GM12878 (cell line): ENCODE measurements at regions not wholly inside any gene's neighbourhood (a gene's known extent, or its start where the extent isn't known, plus 50 kb on each side); places are given as distances from the start of the nearest gene placed in this dataset.

ENCODE experiments used
- ATAC-seq: fragments of 200-7000 bp; cut with Tn5 transposase; 3 replicates; pipeline ENCODE4 v1.9.1; 2020; ENCODE audit warnings: mild to moderate bottlenecking, moderate library complexity
- BruUV-seq: library from RNA; stranded (reverse); fragments of 400-500 nt; replicated peaks from 2 replicates; lab custom pipeline; 2021; lab: Mats Ljungman, UMichigan
- CTCF ChIA-PET: fragments of 300-600 bp; sonication (Branson Sonifier 250); formaldehyde crosslinking; extraction: SDS; loops from one replicate; lab custom pipeline; 2021; ENCODE audit warnings: inconsistent platforms; lab: Yijun Ruan, JAX
- POLR2A ChIA-PET: fragments of 350-600 bp; formaldehyde crosslinking; extraction: SDS; loops from one replicate; lab custom pipeline; 2021; ENCODE audit warnings: inconsistent platforms; lab: Charles Lee
- RAD21 ChIA-PET: fragments of 300-600 bp; sonication (Branson Sonifier 250); formaldehyde crosslinking; loops from one replicate; lab custom pipeline; 2023; ENCODE audit warnings: antibody characterized with exemption; ENCODE audit not compliant: unreplicated experiment; lab: Charles Lee
- SMC1A ChIA-PET: fragments of 300-600 bp; sonication (Branson Sonifier 250); formaldehyde crosslinking; loops from one replicate; lab custom pipeline; 2023; ENCODE audit not compliant: unreplicated experiment, uncharacterized antibody; lab: Charles Lee
- DNase-seq: peaks from one replicate; pipeline ENCODE4 v3.0.0-alpha.2; 2011; ENCODE audit warnings: low read depth, low spot score
- FAIRE-seq: peaks from 3 replicates; lab custom pipeline; 2011; peaks lifted over from hg19 to GRCh38; lab: Jason Lieb, UNC
- H2AFZ ChIP-seq: 2 replicates; pipeline ENCODE4 v1.6.0; 2011; ENCODE audit warnings: low read depth, low read length, control low read depth; ENCODE audit not compliant: control insufficient read depth
- H3K27ac ChIP-seq: 2 replicates; pipeline ENCODE4 v1.5.1; 2011; ENCODE audit warnings: control low read depth; ENCODE audit not compliant: control insufficient read depth, insufficient read depth
- H3K27me3 ChIP-seq, 2 experiments: replicated peaks in 1 of 2; 2 replicates each; pipeline versions ENCODE4 v1.6.0 to v1.6.1; 2011; ENCODE audit warnings: low read length in 1 of 2; ENCODE audit not compliant: control insufficient read depth in 2 of 2, insufficient read depth in 2 of 2
- H3K36me3 ChIP-seq, 2 experiments: 2 replicates each; pipeline ENCODE4 v1.5.1; 2011; ENCODE audit warnings: low read length in 1 of 2; ENCODE audit not compliant: control insufficient read depth in 2 of 2, insufficient read depth in 2 of 2
- H3K4me1 ChIP-seq: 2 replicates; pipeline ENCODE4 v1.6.1; 2011; ENCODE audit warnings: mild to moderate bottlenecking, low read length, moderate library complexity, mixed read lengths; ENCODE audit not compliant: control insufficient read depth, insufficient read depth
- H3K4me2 ChIP-seq: 2 replicates; pipeline ENCODE4 v1.6.0; 2011; ENCODE audit warnings: control low read depth; ENCODE audit not compliant: control insufficient read depth, insufficient read depth
- H3K4me3 ChIP-seq: fragments of 200-600 bp; sonication (generic); 2 replicates; pipeline ENCODE4 v1.5.1; 2016
- H3K79me2 ChIP-seq: 2 replicates; pipeline ENCODE4 v1.6.0; 2011; ENCODE audit warnings: low read length; ENCODE audit not compliant: control insufficient read depth, insufficient read depth
- H3K9ac ChIP-seq: 2 replicates; pipeline ENCODE4 v1.8.0; 2011; ENCODE audit warnings: low read length, control low read depth, mixed read lengths; ENCODE audit not compliant: control insufficient read depth, insufficient read depth
- H3K9me3 ChIP-seq: replicated peaks from 3 replicates; pipeline ENCODE4 v1.5.1; 2011; ENCODE audit warnings: mild to moderate bottlenecking, low read length; ENCODE audit not compliant: control insufficient read depth, insufficient read depth
- H4K20me1 ChIP-seq: 2 replicates; pipeline ENCODE4 v1.6.0; 2011; ENCODE audit not compliant: control insufficient read depth, insufficient read depth
- ATF3 ChIP-seq: IDR thresholded peaks from 2 replicates; pipeline ENCODE4 v1.6.1; 2011; ENCODE audit warnings: low read depth, mild to moderate bottlenecking, low read length, moderate library complexity, borderline replicate concordance; ENCODE audit errors: extremely low read depth
- HSF1 ChIP-seq: fragments of 150-350 bp; IDR thresholded peaks from 2 replicates; pipeline ENCODE4 v1.6.1; 2014; ENCODE audit warnings: mild to moderate bottlenecking, low read depth, low read length
- IKZF2 ChIP-seq, 2 experiments: fragments of 450-650 bp; IDR thresholded peaks; 2 replicates each; pipeline ENCODE4 v1.6.1; 2017; ENCODE audit warnings: mild to moderate bottlenecking in 2 of 2, moderate library complexity in 2 of 2
- JUNB ChIP-seq: IDR thresholded peaks from 2 replicates; pipeline ENCODE4 v1.6.1; 2016; ENCODE audit warnings: antibody characterized with exemption, mild to moderate bottlenecking
- MAX ChIP-seq: IDR thresholded peaks from 2 replicates; pipeline ENCODE4 v1.6.1; 2012; ENCODE audit warnings: low read depth, low read length, improper control_type of control experiment
- NKRF ChIP-seq: fragments of 450-650 bp; conservative IDR thresholded peaks from 2 replicates; pipeline ENCODE4 v1.6.1; 2017; ENCODE audit warnings: mild to moderate bottlenecking, moderate library complexity
- NR2C2 ChIP-seq: IDR thresholded peaks from 2 replicates; pipeline ENCODE4 v1.6.1; 2011; ENCODE audit warnings: borderline replicate concordance, low read depth; ENCODE audit not compliant: control insufficient read depth, insufficient read length
- NRF1 ChIP-seq: conservative IDR thresholded peaks from 2 replicates; pipeline ENCODE4 v1.6.1; 2011; ENCODE audit warnings: mild to moderate bottlenecking, low read depth, low read length, improper control_type of control experiment
- PKNOX1 ChIP-seq: fragments of 450-650 bp; IDR thresholded peaks from 2 replicates; pipeline ENCODE4 v1.6.1; 2016; ENCODE audit warnings: mild to moderate bottlenecking
- RUNX3 ChIP-seq: IDR thresholded peaks from 2 replicates; pipeline ENCODE4 v1.6.1; 2012; ENCODE audit warnings: low read length, inconsistent platforms
- SIN3A ChIP-seq: IDR thresholded peaks from 2 replicates; pipeline ENCODE4 v1.6.1; 2012; ENCODE audit warnings: low read depth, low read length, improper control_type of control experiment
- TBL1XR1 ChIP-seq: IDR thresholded peaks from 2 replicates; pipeline ENCODE4 v1.6.1; 2012; ENCODE audit warnings: low read depth, low read length, improper control_type of control experiment
- ZNF207 ChIP-seq: fragments of 450-650 bp; IDR thresholded peaks from 2 replicates; pipeline ENCODE4 v1.6.1; 2014; ENCODE audit warnings: antibody characterized with exemption, mild to moderate bottlenecking, borderline replicate concordance
- ZNF592 ChIP-seq: fragments of 450-650 bp; IDR thresholded peaks from 2 replicates; pipeline ENCODE4 v1.6.1; 2017; ENCODE audit warnings: mild to moderate bottlenecking, moderate library complexity
- WGBS: methylation state at CpG from one replicate; pipeline ENCODE4 v1.1.6; 2016; ENCODE audit warnings: low lambda C conversion rate; ENCODE audit not compliant: insufficient replicate concordance, insufficient coverage; ENCODE audit errors: missing lambda C conversion rate; 5-methylcytosine and 5-hydroxymethylcytosine counted together
- in situ Hi-C: fragments of 300-500 bp; cut with MboI; formaldehyde crosslinking; loops from 9 replicates; pipeline ENCODE4 v1.14.3; 2018; ENCODE audit warnings: mixed read lengths
- intact Hi-C: fragments of 100-400 bp; cut with micrococcal nuclease; formaldehyde crosslinking; loops from one replicate; pipeline ENCODE4 v1.14.2; 2022; ENCODE audit not compliant: unreplicated experiment

GRCh38 chr15:98228846-98229245 is 268.3 kb downstream of the ARRDC4 start:
- H3K36me3 ChIP-seq = no peaks in the 10 kb centered on the region
- CTCF ChIA-PET = no interaction called here
- H3K27me3 ChIP-seq = no peaks in the 10 kb centered on the region
- SMC1A ChIA-PET = no interaction called here
- H2AFZ ChIP-seq = no peak overlapping the region
- POLR2A ChIA-PET = no interaction called here
- RAD21 ChIA-PET = no interaction called here
- no peak overlapping the region for H3K4me2 ChIP-seq
- H3K4me3 ChIP-seq = no peak overlapping the region
- no peaks in the 10 kb centered on the region for H4K20me1 ChIP-seq
- no peak overlapping the region for H3K9ac ChIP-seq
- 29% methylated on average over 4 of the region's 4 CpGs for WGBS
- DNase-seq = no peak
- H3K27ac ChIP-seq = no peak overlapping the region
- BruUV-seq = no TSS peak
- H3K4me1 ChIP-seq = no peaks in the 10 kb centered on the region
- no peaks in the 10 kb centered on the region for H3K9me3 ChIP-seq
- ATAC-seq = no peak
- in situ Hi-C loops = no loop called here
- no peaks in the 10 kb centered on the region for H3K79me2 ChIP-seq
- no peak for FAIRE-seq
- intact Hi-C loops = no loop called here
- no peak for TF ChIP-seq IKZF2 (IDR thresholded peaks at IDR 0.05)
- no peak for TF ChIP-seq MAX
- no peak for TF ChIP-seq ATF3
- no peak for TF ChIP-seq HSF1
- TF ChIP-seq NRF1 = no peak
- no peak for TF ChIP-seq PKNOX1
- TF ChIP-seq JUNB = no peak
- no peak for TF ChIP-seq TBL1XR1
- no peak for TF ChIP-seq RUNX3
- TF ChIP-seq NKRF = no peak
- TF ChIP-seq SIN3A = no peak
- TF ChIP-seq ZNF207 = no peak
- no peak for TF ChIP-seq ZNF592
- TF ChIP-seq NR2C2 = no peak
